Panc1 (cell line): ENCODE measurements at regions not wholly inside any gene's neighbourhood (a gene's known extent, or its start where the extent isn't known, plus 50 kb on each side); places are given as distances from the start of the nearest gene placed in this dataset.

Source experiments
- ATAC-seq: fragments of 200-7000 bp; cut with Tn5 transposase; 2 replicates; pipeline ENCODE4 v1.9.1; 2020; ENCODE audit warnings: mild to moderate bottlenecking, moderate library complexity
- BruUV-seq: library from RNA; stranded (reverse); fragments of 400-500 nt; replicated peaks from 2 replicates; lab custom pipeline; 2021; lab: Mats Ljungman, UMichigan
- CTCF ChIA-PET: fragments of 300-600 bp; sonication (Branson Sonifier 250); formaldehyde crosslinking; loops from one replicate; lab custom pipeline; 2022; ENCODE audit warnings: antibody characterized with exemption; lab: Charles Lee
- POLR2A ChIA-PET: fragments of 300-600 bp; sonication (Branson Sonifier 250); formaldehyde crosslinking; loops from one replicate; lab custom pipeline; 2022; ENCODE audit warnings: antibody characterized with exemption; lab: Charles Lee
- DNase-seq: peaks from one replicate; pipeline ENCODE4 v3.0.0-alpha.2; 2010; ENCODE audit warnings: low read depth, low spot score
- H3K27ac ChIP-seq: 2 replicates; pipeline ENCODE4 v1.5.1; 2011; ENCODE audit warnings: mild to moderate bottlenecking, low read length, inconsistent platforms
- H3K27me3 ChIP-seq: fragments of 200-500 bp; sonication (Bioruptor generic); 2 replicates; pipeline ENCODE4 v1.6.0; 2014; ENCODE audit warnings: low read length, inconsistent platforms; ENCODE audit not compliant: control insufficient read depth, insufficient read depth
- H3K36me3 ChIP-seq: fragments of 200-500 bp; sonication (Bioruptor generic); 2 replicates; pipeline ENCODE4 v1.5.1; 2014; ENCODE audit warnings: inconsistent platforms, mild to moderate bottlenecking, low read length, moderate library complexity; ENCODE audit not compliant: control insufficient read depth, insufficient read depth
- H3K4me1 ChIP-seq: 2 replicates; pipeline ENCODE4 v1.5.1; 2011; ENCODE audit warnings: inconsistent platforms, mild to moderate bottlenecking, low read length, moderate library complexity; ENCODE audit not compliant: control insufficient read depth, insufficient read depth
- H3K4me3 ChIP-seq, 2 experiments: 2 replicates each; pipeline ENCODE4 v1.5.1; 2011 to 2012; ENCODE audit warnings: low read depth in 2 of 2, low read length in 2 of 2, mild to moderate bottlenecking in 2 of 2, inconsistent platforms in 1 of 2, moderate library complexity in 1 of 2
- H3K9me3 ChIP-seq: fragments of 200-500 bp; sonication (Bioruptor generic); 2 replicates; pipeline ENCODE4 v1.5.1; 2014; ENCODE audit warnings: low read depth, mild to moderate bottlenecking, inconsistent platforms, low read length, moderate library complexity; ENCODE audit not compliant: control insufficient read depth, insufficient read depth
- CTCF ChIP-seq: fragments of 450-650 bp; IDR thresholded peaks from 2 replicates; pipeline ENCODE4 v1.5.1; 2017; ENCODE audit warnings: mild to moderate bottlenecking
- POLR2AphosphoS5 ChIP-seq: IDR thresholded peaks from 2 replicates; pipeline ENCODE4 v1.6.1; 2012; ENCODE audit warnings: mild to moderate bottlenecking, low read depth, low read length, moderate library complexity
- REST ChIP-seq, 2 experiments: IDR thresholded peaks; 2 replicates each; pipeline ENCODE4 v1.6.1; 2011 to 2012; ENCODE audit warnings: low read depth in 2 of 2, control low read depth in 1 of 2, low read length in 1 of 2, mild to moderate bottlenecking in 1 of 2, moderate library complexity in 1 of 2; ENCODE audit not compliant: insufficient read depth in 1 of 2
- SIN3A ChIP-seq: IDR thresholded peaks from 2 replicates; pipeline ENCODE4 v1.6.1; 2012; ENCODE audit warnings: low read depth, mild to moderate bottlenecking, low read length, moderate library complexity, borderline replicate concordance; ENCODE audit not compliant: insufficient read depth
- TCF7L2 ChIP-seq: IDR thresholded peaks from 2 replicates; pipeline ENCODE4 v1.6.1; 2011; ENCODE audit warnings: mild to moderate bottlenecking, low read depth, low read length, inconsistent platforms
- in situ Hi-C: cut with HindIII; loops from 2 replicates; pipeline ENCODE4 v1.10.0; 2016; ENCODE audit warnings: low sequenced_read_pairs, low pct_unique_long_range_greater_than_20kb
- intact Hi-C: fragments of 100-400 bp; cut with micrococcal nuclease; formaldehyde crosslinking; loops from one replicate; pipeline ENCODE4 v1.10.0; 2022; ENCODE audit not compliant: unreplicated experiment

- Histone ChIP-seq H3K9me3 (no peaks in the 10 kb centered on the region), H3K27ac (no peak overlapping the region), H3K4me3 (no peak overlapping the region), H3K4me1 (no peaks in the 10 kb centered on the region), H3K27me3 (peaks cover 6% of the 10 kb centered on the region; the same call in 1 of the 2 replicates), H3K36me3 (no peaks in the 10 kb centered on the region)
- CTCF ChIA-PET = no interaction called here
- no peak for DNase-seq
- in situ Hi-C loops (no loop called here), intact Hi-C loops (no loop called here)
- BruUV-seq = no TSS peak
- ATAC-seq = no peak
- TF ChIP-seq POLR2AphosphoS5 = no peak
- POLR2A ChIA-PET = no interaction called here
Observed at GRCh38 chr5:96530901-96531300, 97.9 kb upstream of the PCSK1 start.

GRCh38 chr5:96533371-96533770, 100.3 kb upstream of the PCSK1 start:
- intact Hi-C loops = no loop called here
- Histone ChIP-seq H3K9me3 (no peaks in the 10 kb centered on the region), H3K27me3 (peaks cover 6% of the 10 kb centered on the region; the same call in 1 of the 2 replicates), H3K4me1 (no peaks in the 10 kb centered on the region), H3K4me3 (no peak overlapping the region), H3K36me3 (no peaks in the 10 kb centered on the region), H3K27ac (no peak overlapping the region)
- BruUV-seq = no TSS peak
- TF ChIP-seq CTCF (no peak), SIN3A (no peak), REST (IDR thresholded peaks at IDR 0.05; ENCODE audit: insufficient read depth in 1 of 2, low read depth in 2 of 2, low read length in 1 of 2) (no peak), POLR2AphosphoS5 (no peak), TCF7L2 (no peak)
- no peak for DNase-seq
- POLR2A ChIA-PET = no interaction called here
- in situ Hi-C loops = no loop called here
- CTCF ChIA-PET = no interaction called here
- ATAC-seq = no peak

GRCh38 chr5:96537386-96537785, 104.3 kb upstream of the PCSK1 start:
- BruUV-seq = no TSS peak
- H3K27ac ChIP-seq = no peak overlapping the region
- POLR2A ChIA-PET = interaction anchor here (1.0 kb wide), 1 partner anchor 10 kb away, joined by 4 read pairs; no protein-coding TSS in a partner anchor

More at GRCh38 chr5:96537386-96537785, 104.3 kb upstream of the PCSK1 start:
- Histone ChIP-seq H3K36me3 (no peaks in the 10 kb centered on the region), H3K27me3 (peaks cover 5% of the 10 kb centered on the region; the same call in 1 of the 2 replicates), H3K9me3 (no peaks in the 10 kb centered on the region), H3K4me3 (no peak overlapping the region), H3K4me1 (no peaks in the 10 kb centered on the region)
- CTCF ChIA-PET = no interaction called here
- ATAC-seq = no peak
- intact Hi-C loops = no loop called here
- DNase-seq = no peak
- in situ Hi-C loops = no loop called here
- TF ChIP-seq REST (IDR thresholded peaks at IDR 0.05; ENCODE audit: insufficient read depth in 1 of 2, low read depth in 2 of 2, low read length in 1 of 2) = no peak
- TF ChIP-seq SIN3A = no peak
- TF ChIP-seq CTCF = no peak
- TF ChIP-seq POLR2AphosphoS5 = no peak
- no peak for TF ChIP-seq TCF7L2
